Testis (tissue), 2 donors: ENCODE measurements at regions not wholly inside any gene's neighbourhood (a gene's known extent, or its start where the extent isn't known, plus 50 kb on each side); places are given as distances from the start of the nearest gene placed in this dataset.

Experiments used
- POLR2A ChIP-seq: fragments of 450-650 bp; IDR thresholded peaks from one replicate; pipeline ENCODE4 v1.6.1; 2017; ENCODE audit warnings: antibody characterized with exemption, mild to moderate bottlenecking, moderate library complexity
- TF ChIP-seq, protein P1 (sequence below), 3 experiments: fragments of 450-650 bp in 2 of 3; fragments of 200-600 bp in 1 of 3; sonication (generic) in 1 of 3; IDR thresholded peaks; one replicate each; pipeline ENCODE4 v1.5.1; 2016 to 2019; ENCODE audit warnings: antibody characterized with exemption in 3 of 3, mild to moderate bottlenecking in 2 of 3, moderate library complexity in 1 of 3

- TF ChIP-seq, protein P1, sequence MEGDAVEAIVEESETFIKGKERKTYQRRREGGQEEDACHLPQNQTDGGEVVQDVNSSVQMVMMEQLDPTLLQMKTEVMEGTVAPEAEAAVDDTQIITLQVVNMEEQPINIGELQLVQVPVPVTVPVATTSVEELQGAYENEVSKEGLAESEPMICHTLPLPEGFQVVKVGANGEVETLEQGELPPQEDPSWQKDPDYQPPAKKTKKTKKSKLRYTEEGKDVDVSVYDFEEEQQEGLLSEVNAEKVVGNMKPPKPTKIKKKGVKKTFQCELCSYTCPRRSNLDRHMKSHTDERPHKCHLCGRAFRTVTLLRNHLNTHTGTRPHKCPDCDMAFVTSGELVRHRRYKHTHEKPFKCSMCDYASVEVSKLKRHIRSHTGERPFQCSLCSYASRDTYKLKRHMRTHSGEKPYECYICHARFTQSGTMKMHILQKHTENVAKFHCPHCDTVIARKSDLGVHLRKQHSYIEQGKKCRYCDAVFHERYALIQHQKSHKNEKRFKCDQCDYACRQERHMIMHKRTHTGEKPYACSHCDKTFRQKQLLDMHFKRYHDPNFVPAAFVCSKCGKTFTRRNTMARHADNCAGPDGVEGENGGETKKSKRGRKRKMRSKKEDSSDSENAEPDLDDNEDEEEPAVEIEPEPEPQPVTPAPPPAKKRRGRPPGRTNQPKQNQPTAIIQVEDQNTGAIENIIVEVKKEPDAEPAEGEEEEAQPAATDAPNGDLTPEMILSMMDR (IDR thresholded peaks at IDR 0.05), result no peak
- TF ChIP-seq POLR2A, result no peak
Observed at GRCh38 chr13:87356314-87356713, 314.9 kb upstream of the SLITRK5 start.
